ENCODE measurements at regions not wholly inside any gene's neighbourhood (a gene's known extent, or its start where the extent isn't known, plus 50 kb on each side); places are given as distances from the start of the nearest gene placed in this dataset.

DNA sequence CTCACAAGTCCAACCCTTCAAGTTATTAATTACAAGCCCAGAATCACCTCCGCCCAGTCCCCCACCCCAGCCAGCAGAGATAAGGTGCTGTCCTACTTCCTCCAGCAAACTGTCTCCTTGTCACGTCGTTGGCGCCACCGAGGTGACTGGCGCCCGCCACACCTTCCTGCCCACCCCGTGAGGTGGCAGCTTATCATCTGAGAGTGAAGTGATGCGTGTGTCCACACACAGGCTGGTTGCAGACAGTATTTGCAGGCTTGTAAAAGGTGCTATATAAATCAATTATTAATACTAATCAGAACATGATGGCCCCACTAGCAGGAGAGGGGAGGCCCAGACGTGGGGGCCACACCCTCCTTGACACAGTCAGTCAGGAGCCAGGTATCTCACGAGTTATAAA lies 786.6 kb upstream of the TBX3 start:
- H2BK120ac ChIP-seq (replicated peaks; ENCODE audit: low read depth, low read length) = no peak overlapping the region
- H4K8ac ChIP-seq (ENCODE audit: extremely low read depth, insufficient read depth, low read length) = no peak overlapping the region
- H3K56ac ChIP-seq (replicated peaks; ENCODE audit: insufficient read length, low read depth, low read length) = no peak overlapping the region
- no peak overlapping the region for H4K91ac ChIP-seq (replicated peaks; ENCODE audit: insufficient read length, low read length)
- no peaks in the 10 kb centered on the region for H3K79me1 ChIP-seq (ENCODE audit: low read depth, low read length)
- H3K4me2 ChIP-seq (ENCODE audit: insufficient read depth in 1 of 2, low read depth in 2 of 2, low read length in 2 of 2) = no peak overlapping the region
- no peak overlapping the region for H2BK20ac ChIP-seq (ENCODE audit: low read length)
- H3K18ac ChIP-seq (ENCODE audit: extremely low read depth, low read length) = no peak overlapping the region
- H2AK5ac ChIP-seq (ENCODE audit: low read depth, low read length) = no peak overlapping the region
- WGBS, 2 experiments (ENCODE audit: extremely low coverage in 1 of 2, insufficient coverage in 1 of 2, insufficient read length in 1 of 2, insufficient replicate concordance in 2 of 2, low coverage in 1 of 2, low lambda C conversion rate in 2 of 2, missing lambda C conversion rate in 1 of 2) = 97% methylated on average over 11 of the region's 11 CpGs; no CpG with 5 or more reads in 1 of the 2 experiments
- H3K4me3 ChIP-seq (ENCODE audit: extremely low read depth in 1 of 4, insufficient read depth in 2 of 4, low read depth in 3 of 4, low read length in 4 of 4) = no peak overlapping the region
- no peak overlapping the region for H2BK12ac ChIP-seq (ENCODE audit: low read depth, low read length)
- H3K23ac ChIP-seq (ENCODE audit: insufficient read length) = no peak overlapping the region
- no peaks in the 10 kb centered on the region for H3K27me3 ChIP-seq (replicated peaks in 1 of 4; ENCODE audit: control insufficient read depth in 3 of 4, extremely low read depth in 1 of 4, insufficient read depth in 3 of 4, low read length in 3 of 4)
- no peak overlapping the region for H3K27ac ChIP-seq (ENCODE audit: low read depth, low read length)
- ChIA-PET POLR2A (ENCODE audit: partially characterized antibody) (no interaction called here), CTCF (ENCODE audit: partially characterized antibody) (interaction anchor here (0.6 to 0.9 kb wide), 3 partner anchors 15 to 329 kb away, joined by 3 read pairs; no protein-coding TSS in a partner anchor)
- no peak overlapping the region for H2BK15ac ChIP-seq (ENCODE audit: low read length)
- no peaks in the 10 kb centered on the region for H3K79me2 ChIP-seq (ENCODE audit: control insufficient read depth in 1 of 2, insufficient read depth in 2 of 2, low read length in 2 of 2)
- H3K9ac ChIP-seq (replicated peaks in 1 of 4; ENCODE audit: extremely low read depth in 1 of 4, low read depth in 3 of 4, low read length in 3 of 4) = no peak overlapping the region
- H2AFZ ChIP-seq (ENCODE audit: low read length) = no peak overlapping the region
- H4K20me1 ChIP-seq (replicated peaks in 1 of 2; ENCODE audit: control insufficient read depth in 1 of 2, insufficient read depth in 2 of 2, low read length in 2 of 2) = no peaks in the 10 kb centered on the region
- H3K9me3 ChIP-seq (ENCODE audit: insufficient read depth in 2 of 2, low read depth in 1 of 2, low read length in 1 of 2) = no peaks in the 10 kb centered on the region
- H2BK5ac ChIP-seq (ENCODE audit: low read depth, low read length) = no peak overlapping the region
- no peaks in the 10 kb centered on the region for H3K4me1 ChIP-seq (replicated peaks in 1 of 4; ENCODE audit: control insufficient read depth in 3 of 4, insufficient read depth in 4 of 4, low read length in 3 of 4)
- no peaks in the 10 kb centered on the region for H3K36me3 ChIP-seq (ENCODE audit: control insufficient read depth in 2 of 4, insufficient read depth in 4 of 4, low read length in 3 of 4)
- DNase-seq (ENCODE audit: low read depth in 1 of 2, low spot score in 2 of 2) = no peak
- no peak for FAIRE-seq
- H3K14ac ChIP-seq (ENCODE audit: insufficient read length) = no peak overlapping the region
- no peak overlapping the region for H4K5ac ChIP-seq (ENCODE audit: insufficient read length, low read depth, low read length)
- H3K23me2 ChIP-seq (ENCODE audit: low read depth, low read length) = no peaks in the 10 kb centered on the region
- no peak overlapping the region for H3K4ac ChIP-seq (replicated peaks; ENCODE audit: insufficient read length, low read depth, low read length)
- TF ChIP-seq RAD21 (IDR thresholded peaks at IDR 0.05 in 1 of 2, conservative IDR thresholded peaks at IDR 0.05 in 1 of 2; ENCODE audit: low read depth in 2 of 2, low read length in 2 of 2) (no peak), SIRT6 (IDR thresholded peaks at IDR 0.05; ENCODE audit: low read length) (no peak), RXRA (IDR thresholded peaks at IDR 0.05; ENCODE audit: insufficient read depth, low read depth, low read length) (no peak), SIN3A (conservative IDR thresholded peaks at IDR 0.05 in 1 of 2, IDR thresholded peaks at IDR 0.05 in 1 of 2; ENCODE audit: low read depth in 1 of 2, low read length in 2 of 2) (no peak), POU5F1 (IDR thresholded peaks at IDR 0.05; ENCODE audit: low read depth, low read length) (no peak), TCF12 (IDR thresholded peaks at IDR 0.05; ENCODE audit: low read depth, low read length) (no peak), ATF2 (IDR thresholded peaks at IDR 0.05; ENCODE audit: low read length) (no peak), E2F6 (IDR thresholded peaks at IDR 0.05) (no peak), POLR2AphosphoS5 (IDR thresholded peaks at IDR 0.05; ENCODE audit: low read depth, low read length) (no peak), GABPA (IDR thresholded peaks at IDR 0.05; ENCODE audit: borderline replicate concordance, insufficient read depth, low read length) (no peak)
- TF ChIP-seq, protein P1, sequence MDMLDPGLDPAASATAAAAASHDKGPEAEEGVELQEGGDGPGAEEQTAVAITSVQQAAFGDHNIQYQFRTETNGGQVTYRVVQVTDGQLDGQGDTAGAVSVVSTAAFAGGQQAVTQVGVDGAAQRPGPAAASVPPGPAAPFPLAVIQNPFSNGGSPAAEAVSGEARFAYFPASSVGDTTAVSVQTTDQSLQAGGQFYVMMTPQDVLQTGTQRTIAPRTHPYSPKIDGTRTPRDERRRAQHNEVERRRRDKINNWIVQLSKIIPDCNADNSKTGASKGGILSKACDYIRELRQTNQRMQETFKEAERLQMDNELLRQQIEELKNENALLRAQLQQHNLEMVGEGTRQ (IDR thresholded peaks at IDR 0.05; ENCODE audit: low read length) = no peak

All from H1 (cell line).